ENCODE measurements at regions not wholly inside any gene's neighbourhood (a gene's known extent, or its start where the extent isn't known, plus 50 kb on each side); places are given as distances from the start of the nearest gene placed in this dataset.

GRCh38 chr1:201767339-201767738 is 61.6 kb upstream of the IPO9 start:
- no peak overlapping the region for H3K4me2 ChIP-seq (ENCODE audit: low read length)
- no peak overlapping the region for H3K27ac ChIP-seq (ENCODE audit: low read length)

GRCh38 chr1:201769072-201769471 is 59.9 kb upstream of the IPO9 start:
- no peak overlapping the region for H3K27ac ChIP-seq (ENCODE audit: low read length)
- H4K20me1 ChIP-seq (ENCODE audit: insufficient read depth, low read length) = no peaks in the 10 kb centered on the region
- H2AFZ ChIP-seq (ENCODE audit: low read depth, low read length) = no peak overlapping the region
- H3K27me3 ChIP-seq (ENCODE audit: low read depth, low read length) = peaks cover 35% of the 10 kb centered on the region
- no peaks in the 10 kb centered on the region for H3K4me1 ChIP-seq (ENCODE audit: low read length)
- H3K79me2 ChIP-seq (ENCODE audit: low read length) = no peaks in the 10 kb centered on the region
- no peak overlapping the region for H3K9ac ChIP-seq (ENCODE audit: low read length)
- no peak overlapping the region for H3K4me2 ChIP-seq (ENCODE audit: low read length)
- peaks cover 7% of the 10 kb centered on the region for H3K9me3 ChIP-seq (ENCODE audit: insufficient read depth, low read length)
- no peak overlapping the region for H3K4me3 ChIP-seq (ENCODE audit: low read length)
- TF ChIP-seq EZH2phosphoT487 (IDR thresholded peaks at IDR 0.05; ENCODE audit: low read depth) = no peak
- no peak for TF ChIP-seq CTCF (IDR thresholded peaks at IDR 0.05; ENCODE audit: low read depth, low read length)
- no peaks in the 10 kb centered on the region for H3K36me3 ChIP-seq (replicated peaks; ENCODE audit: low read depth, low read length)

More at GRCh38 chr1:201767339-201767738, 61.6 kb upstream of the IPO9 start:
- Histone ChIP-seq H2AFZ (ENCODE audit: low read depth, low read length) (no peak overlapping the region), H3K4me1 (ENCODE audit: low read length) (no peaks in the 10 kb centered on the region), H3K27me3 (ENCODE audit: low read depth, low read length) (peaks cover 35% of the 10 kb centered on the region), H3K36me3 (replicated peaks; ENCODE audit: low read depth, low read length) (no peaks in the 10 kb centered on the region), H4K20me1 (ENCODE audit: insufficient read depth, low read length) (no peaks in the 10 kb centered on the region), H3K9ac (ENCODE audit: low read length) (no peak overlapping the region), H3K9me3 (ENCODE audit: insufficient read depth, low read length) (peaks cover 7% of the 10 kb centered on the region), H3K79me2 (ENCODE audit: low read length) (no peaks in the 10 kb centered on the region), H3K4me3 (ENCODE audit: low read length) (no peak overlapping the region)
- TF ChIP-seq EZH2phosphoT487 (IDR thresholded peaks at IDR 0.05; ENCODE audit: low read depth) (no peak), CTCF (IDR thresholded peaks at IDR 0.05; ENCODE audit: low read depth, low read length) (no peak)

DNA sequence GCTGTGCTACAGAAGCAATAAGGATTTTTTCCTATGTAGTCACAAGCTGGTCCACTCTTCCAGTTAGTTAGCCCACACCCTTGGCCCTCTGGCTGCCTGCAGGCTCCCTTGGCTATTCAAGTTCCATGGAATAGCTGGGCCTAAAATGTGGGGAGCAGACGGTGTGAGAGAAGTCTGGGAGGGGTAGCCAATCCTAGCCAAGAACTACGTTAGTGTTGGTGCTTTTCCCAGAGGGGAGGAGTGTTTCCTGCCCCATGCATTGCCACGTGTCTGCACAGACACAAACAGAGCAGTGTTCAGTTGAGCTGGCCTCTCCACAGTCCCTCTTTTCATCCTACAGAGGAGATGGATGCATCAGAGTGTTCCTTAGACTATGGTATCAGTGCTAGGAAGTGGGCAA is 59.0 kb upstream of the IPO9 start:
- Histone ChIP-seq H4K20me1 (ENCODE audit: insufficient read depth, low read length) (no peaks in the 10 kb centered on the region), H3K36me3 (replicated peaks; ENCODE audit: low read depth, low read length) (no peaks in the 10 kb centered on the region), H3K4me1 (ENCODE audit: low read length) (no peaks in the 10 kb centered on the region), H3K9me3 (ENCODE audit: insufficient read depth, low read length) (peaks cover 7% of the 10 kb centered on the region), H3K27ac (ENCODE audit: low read length) (no peak overlapping the region), H3K9ac (ENCODE audit: low read length) (no peak overlapping the region), H2AFZ (ENCODE audit: low read depth, low read length) (no peak overlapping the region), H3K4me3 (ENCODE audit: low read length) (no peak overlapping the region), H3K27me3 (ENCODE audit: low read depth, low read length) (peaks cover 42% of the 10 kb centered on the region), H3K4me2 (ENCODE audit: low read length) (no peak overlapping the region), H3K79me2 (ENCODE audit: low read length) (no peaks in the 10 kb centered on the region)
- no peak for TF ChIP-seq EZH2phosphoT487 (IDR thresholded peaks at IDR 0.05; ENCODE audit: low read depth)
- TF ChIP-seq CTCF (IDR thresholded peaks at IDR 0.05; ENCODE audit: low read depth, low read length) = no peak

DNA sequence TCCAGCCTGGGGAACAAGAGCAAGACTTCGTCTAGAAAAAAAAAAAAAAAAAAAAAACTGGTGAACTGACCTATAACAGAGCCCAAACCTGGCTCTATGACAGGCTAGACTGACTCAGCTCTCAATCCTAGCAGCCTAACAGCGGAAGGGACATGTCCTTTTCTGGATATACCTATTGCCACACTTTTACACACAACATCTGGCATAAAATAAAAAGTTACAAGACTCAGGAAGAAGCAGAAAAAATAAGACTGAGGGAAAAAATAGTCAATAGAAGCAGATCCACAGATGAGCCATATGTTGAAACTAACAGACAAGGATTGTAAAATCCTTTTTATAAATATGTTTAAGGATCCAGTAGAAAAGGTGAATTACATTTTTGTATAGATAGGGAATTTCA is 57.5 kb upstream of the IPO9 start:
- Histone ChIP-seq H3K4me3 (ENCODE audit: low read length) (no peak overlapping the region), H4K20me1 (ENCODE audit: insufficient read depth, low read length) (no peaks in the 10 kb centered on the region), H2AFZ (ENCODE audit: low read depth, low read length) (no peak overlapping the region), H3K79me2 (ENCODE audit: low read length) (no peaks in the 10 kb centered on the region), H3K27me3 (ENCODE audit: low read depth, low read length) (peaks cover 38% of the 10 kb centered on the region), H3K9me3 (ENCODE audit: insufficient read depth, low read length) (peaks cover 7% of the 10 kb centered on the region), H3K4me2 (ENCODE audit: low read length) (no peak overlapping the region), H3K36me3 (replicated peaks; ENCODE audit: low read depth, low read length) (no peaks in the 10 kb centered on the region), H3K9ac (ENCODE audit: low read length) (no peak overlapping the region), H3K4me1 (ENCODE audit: low read length) (no peaks in the 10 kb centered on the region), H3K27ac (ENCODE audit: low read length) (no peak overlapping the region)
- no peak for TF ChIP-seq CTCF (IDR thresholded peaks at IDR 0.05; ENCODE audit: low read depth, low read length)
- TF ChIP-seq EZH2phosphoT487 (IDR thresholded peaks at IDR 0.05; ENCODE audit: low read depth) = no peak

All from OCI-LY3 (cell line).